ENCODE measurements at regions not wholly inside any gene's neighbourhood (a gene's known extent, or its start where the extent isn't known, plus 50 kb on each side); places are given as distances from the start of the nearest gene placed in this dataset.

DNA sequence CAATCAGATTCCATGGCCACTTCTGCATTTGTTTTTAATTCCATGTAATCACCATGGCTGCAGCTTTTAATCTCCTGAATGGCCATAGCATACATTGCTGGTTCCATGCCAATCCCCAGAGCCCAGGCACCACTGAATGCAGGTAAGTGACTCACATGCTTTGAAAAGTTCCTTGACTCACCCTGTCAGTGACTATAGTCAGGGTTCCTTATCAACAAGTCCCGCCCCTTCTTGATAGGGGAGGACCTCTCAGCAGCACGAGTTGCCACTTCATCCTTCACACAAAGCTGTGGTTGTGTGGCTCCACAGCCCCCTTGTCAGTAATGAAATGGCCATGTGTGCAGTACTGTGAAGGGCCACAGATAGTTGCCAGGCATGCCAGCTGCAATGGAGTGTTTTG lies 516.6 kb downstream of the PPARGC1A start:
- intact Hi-C loops (cut with DNase I), result no loop called here
- peak; percentile 92 for ATAC-seq
- no peak overlapping the region for H3K4me3 ChIP-seq

DNA sequence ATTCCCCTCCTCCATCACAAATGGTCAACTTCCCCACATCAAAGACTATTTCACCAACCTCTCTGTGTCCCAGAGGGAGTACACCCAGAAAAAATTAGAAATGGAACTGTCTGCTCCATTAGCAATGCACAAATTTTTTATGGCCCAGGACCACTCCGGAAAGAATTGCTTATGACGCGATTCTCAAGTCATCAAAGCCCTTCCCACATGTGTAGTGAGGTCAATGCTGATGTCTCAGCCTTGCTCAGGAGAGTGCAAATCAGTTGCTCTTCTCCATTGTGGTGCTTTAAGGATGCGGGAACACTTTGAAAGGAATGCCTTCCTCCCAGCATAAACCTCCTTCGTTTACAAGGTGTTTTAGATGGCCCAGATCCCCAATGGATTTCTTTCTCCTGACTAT lies 518.3 kb downstream of the PPARGC1A start:
- H3K27ac ChIP-seq, result no peak overlapping the region
- H3K9me3 ChIP-seq, result no peaks in the 10 kb centered on the region
- H3K27me3 ChIP-seq, result no peaks in the 10 kb centered on the region
- no peaks in the 10 kb centered on the region for H3K4me1 ChIP-seq
- ATAC-seq (no peak), DNase-seq (no peak)
- TF ChIP-seq, protein P1, sequence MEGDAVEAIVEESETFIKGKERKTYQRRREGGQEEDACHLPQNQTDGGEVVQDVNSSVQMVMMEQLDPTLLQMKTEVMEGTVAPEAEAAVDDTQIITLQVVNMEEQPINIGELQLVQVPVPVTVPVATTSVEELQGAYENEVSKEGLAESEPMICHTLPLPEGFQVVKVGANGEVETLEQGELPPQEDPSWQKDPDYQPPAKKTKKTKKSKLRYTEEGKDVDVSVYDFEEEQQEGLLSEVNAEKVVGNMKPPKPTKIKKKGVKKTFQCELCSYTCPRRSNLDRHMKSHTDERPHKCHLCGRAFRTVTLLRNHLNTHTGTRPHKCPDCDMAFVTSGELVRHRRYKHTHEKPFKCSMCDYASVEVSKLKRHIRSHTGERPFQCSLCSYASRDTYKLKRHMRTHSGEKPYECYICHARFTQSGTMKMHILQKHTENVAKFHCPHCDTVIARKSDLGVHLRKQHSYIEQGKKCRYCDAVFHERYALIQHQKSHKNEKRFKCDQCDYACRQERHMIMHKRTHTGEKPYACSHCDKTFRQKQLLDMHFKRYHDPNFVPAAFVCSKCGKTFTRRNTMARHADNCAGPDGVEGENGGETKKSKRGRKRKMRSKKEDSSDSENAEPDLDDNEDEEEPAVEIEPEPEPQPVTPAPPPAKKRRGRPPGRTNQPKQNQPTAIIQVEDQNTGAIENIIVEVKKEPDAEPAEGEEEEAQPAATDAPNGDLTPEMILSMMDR (IDR thresholded peaks at IDR 0.05), result no peak
- intact Hi-C loops (cut with DNase I), result no loop called here
- H3K36me3 ChIP-seq, result no peaks in the 10 kb centered on the region
- no peak overlapping the region for H3K4me3 ChIP-seq

More for the DNA sequence above, 516.6 kb downstream of the PPARGC1A start:
- Histone ChIP-seq H3K27me3 (no peaks in the 10 kb centered on the region), H3K4me1 (no peaks in the 10 kb centered on the region), H3K9me3 (no peaks in the 10 kb centered on the region), H3K27ac (peak overlapping the region; percentile 67 to 68), H3K36me3 (no peaks in the 10 kb centered on the region)
- TF ChIP-seq, protein P1 (IDR thresholded peaks at IDR 0.05), result no peak
- DNase-seq, result peak in 3 of 4 donors; percentile 45 to 81 (median 77)

DNA sequence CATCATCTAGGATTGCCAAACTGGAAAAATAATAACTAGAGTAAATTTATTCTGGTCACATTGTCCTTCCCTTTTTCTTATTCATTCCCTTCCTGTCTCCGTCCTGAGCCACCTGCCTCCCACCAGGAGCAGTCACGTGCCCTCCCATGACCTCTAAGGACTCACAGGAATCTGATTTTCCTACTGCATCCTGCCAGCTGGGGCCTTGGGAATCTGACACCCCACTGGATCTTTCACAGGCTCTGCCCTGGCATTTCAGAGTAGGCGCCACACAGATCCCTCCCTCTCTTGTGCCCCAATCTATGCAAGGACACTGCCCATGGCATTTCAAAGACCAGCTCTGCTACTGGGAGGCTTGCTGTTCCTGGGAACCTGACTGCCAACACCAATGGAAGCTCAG lies 520.5 kb downstream of the PPARGC1A start:
- Histone ChIP-seq H3K27ac (no peak overlapping the region), H3K4me3 (no peak overlapping the region), H3K27me3 (no peaks in the 10 kb centered on the region), H3K9me3 (no peaks in the 10 kb centered on the region), H3K4me1 (no peaks in the 10 kb centered on the region), H3K36me3 (no peaks in the 10 kb centered on the region)
- DNase-seq (no peak), ATAC-seq (no peak)
- TF ChIP-seq, protein P1 (IDR thresholded peaks at IDR 0.05), result no peak
- intact Hi-C loops (cut with DNase I), result no loop called here

DNA sequence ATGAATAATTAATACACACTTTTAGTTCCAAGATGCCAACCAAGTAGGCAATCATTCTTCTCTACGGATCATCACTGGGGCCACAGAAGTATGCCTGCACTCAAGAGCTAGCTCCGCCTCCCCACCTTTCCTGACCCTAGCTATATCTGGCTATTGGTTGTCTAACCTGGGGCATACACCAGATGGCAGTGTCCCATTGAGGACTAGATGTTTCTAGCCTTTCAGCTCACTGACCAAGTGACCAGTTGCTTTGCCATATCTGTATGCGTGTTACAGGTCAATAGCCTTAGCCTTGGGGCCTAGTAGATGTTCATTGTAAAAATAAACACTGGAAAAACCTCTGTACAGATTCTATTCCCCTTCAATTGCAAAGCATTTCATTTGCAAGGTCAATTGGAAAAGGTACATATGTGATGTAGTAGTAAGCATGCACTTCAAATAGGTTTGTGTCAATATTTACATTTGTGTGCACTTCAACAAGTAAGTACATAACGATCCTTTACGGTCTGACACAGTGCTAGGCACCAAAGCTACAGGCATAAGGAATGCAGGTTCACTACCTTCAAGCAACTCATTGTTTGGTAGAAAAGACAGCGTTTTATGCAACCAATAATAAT lies 521.7 kb downstream of the PPARGC1A start:
- Histone ChIP-seq H3K4me3 (no peak overlapping the region), H3K27ac (no peak overlapping the region), H3K9me3 (no peaks in the 10 kb centered on the region), H3K27me3 (no peaks in the 10 kb centered on the region), H3K36me3 (no peaks in the 10 kb centered on the region), H3K4me1 (no peaks in the 10 kb centered on the region)
- intact Hi-C loops (cut with DNase I), result no loop called here
- TF ChIP-seq, protein P1 (IDR thresholded peaks at IDR 0.05), result peak in 1 of 2 donors; percentile 24
- ATAC-seq (peak; percentile 86), DNase-seq (no peak)

DNA sequence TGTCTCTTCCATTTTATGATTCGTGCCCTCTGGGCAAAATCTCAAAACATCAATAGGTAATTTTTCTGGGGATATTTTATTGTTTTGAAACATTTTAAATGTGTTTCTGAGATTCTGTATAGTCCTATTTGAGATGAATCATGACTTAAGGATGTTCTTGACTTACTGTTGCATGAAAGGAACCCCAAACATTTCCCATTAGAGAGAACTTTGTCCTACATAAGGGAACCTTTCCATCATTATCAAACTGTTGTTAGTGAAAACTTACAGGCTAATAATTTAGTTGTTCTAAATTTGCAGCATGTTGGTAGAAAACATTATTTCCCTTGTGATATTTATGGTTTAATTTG lies 523.3 kb downstream of the PPARGC1A start:
- no peaks in the 10 kb centered on the region for H3K36me3 ChIP-seq
- H3K27ac ChIP-seq, result no peak overlapping the region
- no peak for DNase-seq
- no peaks in the 10 kb centered on the region for H3K4me1 ChIP-seq
- no peak for ATAC-seq
- intact Hi-C loops (cut with DNase I), result no loop called here
- no peaks in the 10 kb centered on the region for H3K9me3 ChIP-seq
- no peak overlapping the region for H3K4me3 ChIP-seq
- TF ChIP-seq, protein P1 (IDR thresholded peaks at IDR 0.05), result no peak
- no peaks in the 10 kb centered on the region for H3K27me3 ChIP-seq
